ENCODE measurements at regions not wholly inside any gene's neighbourhood (a gene's known extent, or its start where the extent isn't known, plus 50 kb on each side); places are given as distances from the start of the nearest gene placed in this dataset.

DNA sequence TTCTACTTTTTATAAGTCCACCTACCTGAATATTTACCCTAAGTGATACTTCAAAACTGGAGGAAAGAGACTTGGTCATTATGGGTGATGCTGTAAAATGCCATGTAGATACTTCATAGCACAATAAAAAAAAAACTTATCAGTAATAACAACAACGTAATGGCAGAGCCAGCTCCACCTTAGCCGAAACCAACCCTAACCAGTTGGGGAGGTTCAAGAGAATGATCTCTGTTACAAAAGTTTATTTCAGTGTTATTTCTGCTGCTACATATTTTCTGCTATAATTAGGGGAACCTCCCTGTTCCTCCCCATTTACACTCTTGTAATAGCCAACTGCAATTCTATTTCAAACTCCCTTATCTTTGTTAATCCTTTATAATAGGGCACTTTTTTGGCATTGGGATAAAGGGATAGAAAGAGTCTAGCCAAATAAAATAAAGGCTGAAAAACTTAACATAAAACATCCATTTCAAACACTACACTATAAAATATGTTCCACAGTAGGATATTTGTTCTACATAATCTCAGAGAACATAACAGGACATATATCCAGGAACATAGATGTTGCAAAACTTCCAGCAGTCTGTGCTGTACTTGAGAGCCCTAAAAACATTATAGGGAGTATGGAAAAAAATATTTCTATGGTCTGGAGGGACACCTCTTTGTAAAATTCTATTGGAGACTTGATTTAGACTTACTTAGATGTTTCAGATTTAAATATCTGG, 138.7 kb upstream of the POF1B start:
- TF ChIP-seq, protein P1, sequence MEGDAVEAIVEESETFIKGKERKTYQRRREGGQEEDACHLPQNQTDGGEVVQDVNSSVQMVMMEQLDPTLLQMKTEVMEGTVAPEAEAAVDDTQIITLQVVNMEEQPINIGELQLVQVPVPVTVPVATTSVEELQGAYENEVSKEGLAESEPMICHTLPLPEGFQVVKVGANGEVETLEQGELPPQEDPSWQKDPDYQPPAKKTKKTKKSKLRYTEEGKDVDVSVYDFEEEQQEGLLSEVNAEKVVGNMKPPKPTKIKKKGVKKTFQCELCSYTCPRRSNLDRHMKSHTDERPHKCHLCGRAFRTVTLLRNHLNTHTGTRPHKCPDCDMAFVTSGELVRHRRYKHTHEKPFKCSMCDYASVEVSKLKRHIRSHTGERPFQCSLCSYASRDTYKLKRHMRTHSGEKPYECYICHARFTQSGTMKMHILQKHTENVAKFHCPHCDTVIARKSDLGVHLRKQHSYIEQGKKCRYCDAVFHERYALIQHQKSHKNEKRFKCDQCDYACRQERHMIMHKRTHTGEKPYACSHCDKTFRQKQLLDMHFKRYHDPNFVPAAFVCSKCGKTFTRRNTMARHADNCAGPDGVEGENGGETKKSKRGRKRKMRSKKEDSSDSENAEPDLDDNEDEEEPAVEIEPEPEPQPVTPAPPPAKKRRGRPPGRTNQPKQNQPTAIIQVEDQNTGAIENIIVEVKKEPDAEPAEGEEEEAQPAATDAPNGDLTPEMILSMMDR (IDR thresholded peaks at IDR 0.05): no peak
- TF ChIP-seq POLR2AphosphoS5 (IDR thresholded peaks at IDR 0.05) (no peak), POLR2A (IDR thresholded peaks at IDR 0.05) (no peak)

All from prostate gland (tissue), 2 donors.